ENCODE measurements at regions not wholly inside any gene's neighbourhood (a gene's known extent, or its start where the extent isn't known, plus 50 kb on each side); places are given as distances from the start of the nearest gene placed in this dataset.
A peak's percentile ranks its signal among the peaks of the same experiment; 100 is the strongest.

GRCh38 chrX:5080791-5081190 is 1147.9 kb downstream of the NLGN4X start:
- DNase-seq, result no peak

GRCh38 chrX:5068550-5068949 is 1160.1 kb downstream of the NLGN4X start:
- no peak for DNase-seq

GRCh38 chrX:5057786-5058185 is 1170.9 kb downstream of the NLGN4X start:
- no peak for DNase-seq

GRCh38 chrX:5054852-5055251 is 1173.8 kb downstream of the NLGN4X start:
- no peak for DNase-seq

- DNase-seq, result peak; percentile 1
Measured at GRCh38 chrX:5051831-5052491, 1176.7 kb downstream of the NLGN4X start.

- DNase-seq, result no peak
Measured at GRCh38 chrX:5042563-5042962, 1186.1 kb downstream of the NLGN4X start.

GRCh38 chrX:5031792-5032191 is 1196.9 kb downstream of the NLGN4X start:
- no peak for DNase-seq

GRCh38 chrX:5015451-5015850 is 1213.2 kb downstream of the NLGN4X start:
- DNase-seq, result no peak

GRCh38 chrX:4994855-4995254 is 1233.8 kb downstream of the NLGN4X start:
- DNase-seq, result no peak

- no peak for DNase-seq
Measured at GRCh38 chrX:4978613-4979012, 1250.1 kb downstream of the NLGN4X start.

GRCh38 chrX:4971646-4972045 is 1257.0 kb downstream of the NLGN4X start:
- DNase-seq, result peak; percentile 39

- no peak for DNase-seq
Measured at GRCh38 chrX:4964112-4964511, 1250.7 kb upstream of the PRKX start.

- no peak for DNase-seq
Measured at GRCh38 chrX:4963432-4963831, 1250.0 kb upstream of the PRKX start.

GRCh38 chrX:4944767-4945166 is 1231.3 kb upstream of the PRKX start:
- DNase-seq, result no peak

GRCh38 chrX:4936315-4936714 is 1222.9 kb upstream of the PRKX start:
- DNase-seq, result no peak

- DNase-seq, result peak; percentile 0
Measured at GRCh38 chrX:4935846-4936245, 1222.4 kb upstream of the PRKX start.

- DNase-seq, result no peak
Measured at GRCh38 chrX:4935401-4935800, 1222.0 kb upstream of the PRKX start.

- DNase-seq, result peak; percentile 0
Measured at GRCh38 chrX:4932790-4933189, 1219.3 kb upstream of the PRKX start.

- DNase-seq, result peak; percentile 49
Measured at GRCh38 chrX:4930426-4930825, 1217.0 kb upstream of the PRKX start.

GRCh38 chrX:4925911-4926310 is 1212.5 kb upstream of the PRKX start:
- DNase-seq, result no peak

- DNase-seq, result no peak
Measured at GRCh38 chrX:4909348-4909747, 1195.9 kb upstream of the PRKX start.

GRCh38 chrX:4905576-4905975 is 1192.1 kb upstream of the PRKX start:
- no peak for DNase-seq

- DNase-seq, result no peak
Measured at GRCh38 chrX:4881277-4881676, 1167.8 kb upstream of the PRKX start.

GRCh38 chrX:4878640-4879039 is 1165.2 kb upstream of the PRKX start:
- no peak for DNase-seq

GRCh38 chrX:4876268-4876667 is 1162.8 kb upstream of the PRKX start:
- no peak for DNase-seq

All from tongue (tissue), 1 donor.